Ovary (tissue), 3 donors: ENCODE measurements at regions not wholly inside any gene's neighbourhood (a gene's known extent, or its start where the extent isn't known, plus 50 kb on each side); places are given as distances from the start of the nearest gene placed in this dataset.

Experiments
- CTCF ChIP-seq, 3 donors: fragments of 450-650 bp in 2 of 3; fragments of 200-600 bp in 1 of 3; IDR thresholded peaks; one replicate each; pipeline versions ENCODE4 v1.5.1 to v1.8.0; 2016 to 2022; ENCODE audit warnings: antibody characterized with exemption in 3 of 3, mild to moderate bottlenecking in 1 of 3
- EP300 ChIP-seq: sonication (generic); formaldehyde crosslinking; IDR thresholded peaks from one replicate; pipeline ENCODE4 v1.6.1; 2017; ENCODE audit warnings: antibody characterized with exemption
- POLR2A ChIP-seq: fragments of 450-650 bp; IDR thresholded peaks from one replicate; pipeline ENCODE4 v1.6.1; 2017; ENCODE audit warnings: antibody characterized with exemption, mild to moderate bottlenecking, moderate library complexity
- donor health status: DM: no; HTN: no; CAD: no.

- TF ChIP-seq POLR2A (no peak), CTCF (IDR thresholded peaks at IDR 0.05) (no peak), EP300 (no peak)
Measured at GRCh38 chr13:103537616-103538015, 471.4 kb upstream of the SLC10A2 start.
